ENCODE measurements at regions not wholly inside any gene's neighbourhood (a gene's known extent, or its start where the extent isn't known, plus 50 kb on each side); places are given as distances from the start of the nearest gene placed in this dataset.

- no peaks in the 10 kb centered on the region for H3K9me3 ChIP-seq (ENCODE audit: low read length)
- H3K4me1 ChIP-seq (ENCODE audit: insufficient read depth, low read length): no peaks in the 10 kb centered on the region
- H3K27me3 ChIP-seq (ENCODE audit: insufficient read depth, low read length): no peaks in the 10 kb centered on the region
- no peak overlapping the region for H2AFZ ChIP-seq (ENCODE audit: low read depth, low read length)
- H3K36me3 ChIP-seq (ENCODE audit: insufficient read depth, low read length): no peaks in the 10 kb centered on the region
- H3K4me3 ChIP-seq (ENCODE audit: low read length): no peak overlapping the region
Measured at GRCh38 chr22:47841156-47841555, 1078.7 kb downstream of the TBC1D22A start.

GRCh38 chr22:47839595-47840227 lies 1077.3 kb downstream of the TBC1D22A start:
- no peak overlapping the region for H3K4me3 ChIP-seq (ENCODE audit: low read length)
- H3K4me1 ChIP-seq (ENCODE audit: insufficient read depth, low read length): no peaks in the 10 kb centered on the region
- H3K36me3 ChIP-seq (ENCODE audit: insufficient read depth, low read length): no peaks in the 10 kb centered on the region
- no peaks in the 10 kb centered on the region for H3K27me3 ChIP-seq (ENCODE audit: insufficient read depth, low read length)
- H2AFZ ChIP-seq (ENCODE audit: low read depth, low read length): no peak overlapping the region
- no peaks in the 10 kb centered on the region for H3K9me3 ChIP-seq (ENCODE audit: low read length)

- Histone ChIP-seq H3K27me3 (ENCODE audit: insufficient read depth, low read length) (peaks cover 2% of the 10 kb centered on the region), H3K4me1 (ENCODE audit: insufficient read depth, low read length) (no peaks in the 10 kb centered on the region), H3K36me3 (ENCODE audit: insufficient read depth, low read length) (no peaks in the 10 kb centered on the region), H3K4me3 (ENCODE audit: low read length) (no peak overlapping the region), H3K9me3 (ENCODE audit: low read length) (no peaks in the 10 kb centered on the region), H2AFZ (ENCODE audit: low read depth, low read length) (no peak overlapping the region)
Measured at GRCh38 chr22:47837703-47838102, 1075.3 kb downstream of the TBC1D22A start.

GRCh38 chr22:47836957-47837356 lies 1074.5 kb downstream of the TBC1D22A start:
- Histone ChIP-seq H3K4me1 (ENCODE audit: insufficient read depth, low read length) (no peaks in the 10 kb centered on the region), H3K27me3 (ENCODE audit: insufficient read depth, low read length) (peaks cover 2% of the 10 kb centered on the region), H2AFZ (ENCODE audit: low read depth, low read length) (no peak overlapping the region), H3K4me3 (ENCODE audit: low read length) (no peak overlapping the region), H3K9me3 (ENCODE audit: low read length) (no peaks in the 10 kb centered on the region), H3K36me3 (ENCODE audit: insufficient read depth, low read length) (no peaks in the 10 kb centered on the region)

- Histone ChIP-seq H3K27me3 (ENCODE audit: insufficient read depth, low read length) (peaks cover 2% of the 10 kb centered on the region), H3K9me3 (ENCODE audit: low read length) (no peaks in the 10 kb centered on the region), H3K4me3 (ENCODE audit: low read length) (no peak overlapping the region), H3K4me1 (ENCODE audit: insufficient read depth, low read length) (no peaks in the 10 kb centered on the region), H2AFZ (ENCODE audit: low read depth, low read length) (no peak overlapping the region), H3K36me3 (ENCODE audit: insufficient read depth, low read length) (no peaks in the 10 kb centered on the region)
Measured at GRCh38 chr22:47835726-47836125, 1073.3 kb downstream of the TBC1D22A start.

GRCh38 chr22:47826016-47826415 lies 1063.6 kb downstream of the TBC1D22A start:
- no peaks in the 10 kb centered on the region for H3K27me3 ChIP-seq (ENCODE audit: insufficient read depth, low read length)
- no peaks in the 10 kb centered on the region for H3K9me3 ChIP-seq (ENCODE audit: low read length)
- H3K4me1 ChIP-seq (ENCODE audit: insufficient read depth, low read length): no peaks in the 10 kb centered on the region
- H2AFZ ChIP-seq (ENCODE audit: low read depth, low read length): no peak overlapping the region
- H3K4me3 ChIP-seq (ENCODE audit: low read length): no peak overlapping the region
- H3K36me3 ChIP-seq (ENCODE audit: insufficient read depth, low read length): no peaks in the 10 kb centered on the region

GRCh38 chr22:47822422-47822821 lies 1060.0 kb downstream of the TBC1D22A start:
- Histone ChIP-seq H3K4me3 (ENCODE audit: low read length) (no peak overlapping the region), H2AFZ (ENCODE audit: low read depth, low read length) (no peak overlapping the region), H3K27me3 (ENCODE audit: insufficient read depth, low read length) (no peaks in the 10 kb centered on the region), H3K4me1 (ENCODE audit: insufficient read depth, low read length) (no peaks in the 10 kb centered on the region), H3K36me3 (ENCODE audit: insufficient read depth, low read length) (no peaks in the 10 kb centered on the region), H3K9me3 (ENCODE audit: low read length) (no peaks in the 10 kb centered on the region)

GRCh38 chr22:47818496-47818895 lies 1056.0 kb downstream of the TBC1D22A start:
- H3K4me3 ChIP-seq (ENCODE audit: low read length): no peak overlapping the region

GRCh38 chr22:47817380-47817779 lies 1054.9 kb downstream of the TBC1D22A start:
- Histone ChIP-seq H3K9me3 (ENCODE audit: low read length) (no peaks in the 10 kb centered on the region), H3K4me1 (ENCODE audit: insufficient read depth, low read length) (no peaks in the 10 kb centered on the region), H3K4me3 (ENCODE audit: low read length) (no peak overlapping the region), H3K36me3 (ENCODE audit: insufficient read depth, low read length) (no peaks in the 10 kb centered on the region), H2AFZ (ENCODE audit: low read depth, low read length) (no peak overlapping the region), H3K27me3 (ENCODE audit: insufficient read depth, low read length) (no peaks in the 10 kb centered on the region)

More at GRCh38 chr22:47818496-47818895, 1056.0 kb downstream of the TBC1D22A start:
- H3K36me3 ChIP-seq (ENCODE audit: insufficient read depth, low read length): no peaks in the 10 kb centered on the region
- no peak overlapping the region for H2AFZ ChIP-seq (ENCODE audit: low read depth, low read length)
- no peaks in the 10 kb centered on the region for H3K9me3 ChIP-seq (ENCODE audit: low read length)
- H3K27me3 ChIP-seq (ENCODE audit: insufficient read depth, low read length): no peaks in the 10 kb centered on the region
- no peaks in the 10 kb centered on the region for H3K4me1 ChIP-seq (ENCODE audit: insufficient read depth, low read length)

GRCh38 chr22:47816863-47817210 lies 1054.4 kb downstream of the TBC1D22A start:
- Histone ChIP-seq H3K36me3 (ENCODE audit: insufficient read depth, low read length) (no peaks in the 10 kb centered on the region), H2AFZ (ENCODE audit: low read depth, low read length) (no peak overlapping the region)

GRCh38 chr22:47816121-47816862 lies 1053.8 kb downstream of the TBC1D22A start:
- no peak overlapping the region for H3K4me3 ChIP-seq (ENCODE audit: low read length)
- no peaks in the 10 kb centered on the region for H3K27me3 ChIP-seq (ENCODE audit: insufficient read depth, low read length)
- no peak overlapping the region for H2AFZ ChIP-seq (ENCODE audit: low read depth, low read length)
- H3K36me3 ChIP-seq (ENCODE audit: insufficient read depth, low read length): no peaks in the 10 kb centered on the region
- no peaks in the 10 kb centered on the region for H3K9me3 ChIP-seq (ENCODE audit: low read length)
- no peaks in the 10 kb centered on the region for H3K4me1 ChIP-seq (ENCODE audit: insufficient read depth, low read length)

More at GRCh38 chr22:47816863-47817210, 1054.4 kb downstream of the TBC1D22A start:
- Histone ChIP-seq H3K4me3 (ENCODE audit: low read length) (no peak overlapping the region), H3K9me3 (ENCODE audit: low read length) (no peaks in the 10 kb centered on the region), H3K27me3 (ENCODE audit: insufficient read depth, low read length) (no peaks in the 10 kb centered on the region), H3K4me1 (ENCODE audit: insufficient read depth, low read length) (no peaks in the 10 kb centered on the region)

- no peaks in the 10 kb centered on the region for H3K4me1 ChIP-seq (ENCODE audit: insufficient read depth, low read length)
Measured at GRCh38 chr22:47814474-47814873, 1052.0 kb downstream of the TBC1D22A start.

GRCh38 chr22:47813661-47814060 lies 1051.2 kb downstream of the TBC1D22A start:
- H3K36me3 ChIP-seq (ENCODE audit: insufficient read depth, low read length): no peaks in the 10 kb centered on the region
- no peak overlapping the region for H3K4me3 ChIP-seq (ENCODE audit: low read length)
- H3K27me3 ChIP-seq (ENCODE audit: insufficient read depth, low read length): no peaks in the 10 kb centered on the region
- no peak overlapping the region for H2AFZ ChIP-seq (ENCODE audit: low read depth, low read length)
- no peaks in the 10 kb centered on the region for H3K4me1 ChIP-seq (ENCODE audit: insufficient read depth, low read length)
- no peaks in the 10 kb centered on the region for H3K9me3 ChIP-seq (ENCODE audit: low read length)

More at GRCh38 chr22:47814474-47814873, 1052.0 kb downstream of the TBC1D22A start:
- Histone ChIP-seq H2AFZ (ENCODE audit: low read depth, low read length) (no peak overlapping the region), H3K27me3 (ENCODE audit: insufficient read depth, low read length) (no peaks in the 10 kb centered on the region), H3K9me3 (ENCODE audit: low read length) (no peaks in the 10 kb centered on the region), H3K36me3 (ENCODE audit: insufficient read depth, low read length) (no peaks in the 10 kb centered on the region), H3K4me3 (ENCODE audit: low read length) (no peak overlapping the region)

All from neuron (in vitro differentiated cells).